ENCODE measurements at regions not wholly inside any gene's neighbourhood (a gene's known extent, or its start where the extent isn't known, plus 50 kb on each side); places are given as distances from the start of the nearest gene placed in this dataset.

GRCh38 chr1:229196404-229197264, 74.3 kb upstream of the RAB4A start:
- DNase-seq (ENCODE audit: low spot score) (no peak), ATAC-seq (ENCODE audit: insufficient number of reproducible peaks, low FRiP score, low read depth) (no peak)
- Histone ChIP-seq H3K4me1 (ENCODE audit: control insufficient read depth in 1 of 2, low read depth in 2 of 2) (peaks cover 3 to 5% of the 10 kb centered on the region in 2 donors), H3K27me3 (replicated peaks; ENCODE audit: insufficient read depth) (no peaks in the 10 kb centered on the region), H3K4me3 (no peak overlapping the region), H3K9me3 (no peaks in the 10 kb centered on the region), H3K27ac (no peak overlapping the region), H3K36me3 (no peaks in the 10 kb centered on the region)
- no peak for TF ChIP-seq CTCF (IDR thresholded peaks at IDR 0.05)

GRCh38 chr1:229197265-229197585, 73.7 kb upstream of the RAB4A start:
- Histone ChIP-seq H3K9me3 (no peaks in the 10 kb centered on the region), H3K36me3 (no peaks in the 10 kb centered on the region), H3K27ac (no peak overlapping the region), H3K4me3 (no peak overlapping the region), H3K27me3 (replicated peaks; ENCODE audit: insufficient read depth) (no peaks in the 10 kb centered on the region), H3K4me1 (ENCODE audit: control insufficient read depth in 1 of 2, low read depth in 2 of 2) (peaks cover 3 to 5% of the 10 kb centered on the region in 2 donors)
- no peak for ATAC-seq (ENCODE audit: insufficient number of reproducible peaks, low FRiP score, low read depth)
- no peak for TF ChIP-seq CTCF (IDR thresholded peaks at IDR 0.05)
- no peak for DNase-seq (ENCODE audit: low spot score)

GRCh38 chr1:229199261-229200243, 71.4 kb upstream of the RAB4A start:
- no peaks in the 10 kb centered on the region for H3K27me3 ChIP-seq (replicated peaks; ENCODE audit: insufficient read depth)
- ATAC-seq (ENCODE audit: insufficient number of reproducible peaks, low FRiP score, low read depth): no peak
- H3K36me3 ChIP-seq: no peaks in the 10 kb centered on the region
- H3K27ac ChIP-seq: no peak overlapping the region
- peak overlapping the region; percentile 20 for H3K4me3 ChIP-seq
- no peak for TF ChIP-seq CTCF (IDR thresholded peaks at IDR 0.05)
- H3K4me1 ChIP-seq (ENCODE audit: control insufficient read depth in 1 of 2, low read depth in 2 of 2): peaks cover 4 to 16% of the 10 kb centered on the region in 2 donors
- H3K9me3 ChIP-seq: no peaks in the 10 kb centered on the region
- no peak for DNase-seq (ENCODE audit: low spot score)

GRCh38 chr1:229203030-229203751, 67.7 kb upstream of the RAB4A start:
- Histone ChIP-seq H3K36me3 (no peaks in the 10 kb centered on the region), H3K4me1 (ENCODE audit: control insufficient read depth in 1 of 2, low read depth in 2 of 2) (peaks cover 12 to 33% of the 10 kb centered on the region in 2 donors), H3K27ac (no peak overlapping the region), H3K9me3 (no peaks in the 10 kb centered on the region), H3K4me3 (no peak overlapping the region), H3K27me3 (replicated peaks; ENCODE audit: insufficient read depth) (no peaks in the 10 kb centered on the region)
- TF ChIP-seq CTCF (IDR thresholded peaks at IDR 0.05): no peak
- no peak for DNase-seq (ENCODE audit: low spot score)
- no peak for ATAC-seq (ENCODE audit: insufficient number of reproducible peaks, low FRiP score, low read depth)

All from thoracic aorta (tissue), 2 donors.